Immature natural killer cell (primary cell): ENCODE measurements at regions not wholly inside any gene's neighbourhood (a gene's known extent, or its start where the extent isn't known, plus 50 kb on each side); places are given as distances from the start of the nearest gene placed in this dataset.
"Not testable (repeated sequence)": the region's sequence is repeated elsewhere in the genome, so short reads cannot be mapped to it uniquely, and the experiment has no call there.

ENCODE experiments used
- DNase-seq, 3 donors: peaks; one replicate each; pipeline ENCODE4 v3.0.0; 2022; ENCODE audit warnings: mixed read lengths in 1 of 3
- H3K27ac Mint-ChIP-seq, 6 donors: one replicate each; pipeline ENCODE4 v1.8.0; 2020; ENCODE audit warnings: mixed read lengths in 6 of 6, mild to moderate bottlenecking in 5 of 6, inconsistent platforms in 4 of 6, moderate library complexity in 3 of 6
- H3K27me3 Mint-ChIP-seq, 3 donors: one replicate each; pipeline ENCODE4 v1.8.0; 2020 to 2021; ENCODE audit warnings: low read depth in 3 of 3, mild to moderate bottlenecking in 3 of 3, mixed read lengths in 3 of 3, moderate library complexity in 3 of 3, inconsistent platforms in 1 of 3
- H3K36me3 Mint-ChIP-seq, 3 donors: one replicate each; pipeline ENCODE4 v1.8.0; 2020; ENCODE audit warnings: mixed read lengths in 3 of 3, inconsistent platforms in 2 of 3, mild to moderate bottlenecking in 2 of 3
- H3K4me1 Mint-ChIP-seq, 2 donors: one replicate each; pipeline ENCODE4 v1.8.0; 2020; ENCODE audit warnings: inconsistent platforms in 2 of 2, mild to moderate bottlenecking in 2 of 2, mixed read lengths in 2 of 2, moderate library complexity in 1 of 2
- H3K4me3 Mint-ChIP-seq, 5 donors: one replicate each; pipeline ENCODE4 v1.8.0; 2020; ENCODE audit warnings: mild to moderate bottlenecking in 5 of 5, mixed read lengths in 5 of 5, inconsistent platforms in 3 of 5, moderate library complexity in 3 of 5
- H3K9me3 Mint-ChIP-seq, 6 donors: one replicate each; pipeline ENCODE4 v1.8.0; 2020; ENCODE audit warnings: mild to moderate bottlenecking in 6 of 6, mixed read lengths in 6 of 6, inconsistent platforms in 4 of 6, moderate library complexity in 3 of 6

DNA sequence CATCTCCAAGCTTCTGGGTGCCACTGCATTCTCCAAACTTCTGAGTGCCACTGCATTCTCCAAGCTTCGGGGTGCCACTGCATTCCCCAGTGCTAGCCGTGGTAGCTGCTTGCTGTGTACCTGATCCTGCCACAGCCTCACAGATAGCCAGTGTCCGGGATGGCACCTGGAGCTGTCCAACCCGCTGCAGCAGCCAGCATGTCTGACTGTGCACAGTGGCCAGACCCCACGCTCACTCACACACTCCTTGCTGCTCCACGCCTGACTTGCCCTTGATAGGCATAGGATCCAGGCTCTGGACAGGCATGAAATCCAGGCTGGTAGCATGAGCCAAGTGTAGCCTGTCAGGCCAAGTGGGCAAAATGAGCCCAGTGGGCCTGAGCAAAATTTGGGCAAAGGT lies 465.0 kb downstream of the GUCY1A2 start:
- Mint-ChIP-seq H3K4me3 (no peak overlapping the region), H3K27ac (no peak overlapping the region), H3K4me1 (no peaks in the 10 kb centered on the region), H3K27me3 (peaks cover 0 to 1% (median 0%) of the 10 kb centered on the region in 3 donors), H3K36me3 (no peaks in the 10 kb centered on the region), H3K9me3 (peaks cover 6 to 29% (median 23%) of the 10 kb centered on the region in 6 donors)
- no peak for DNase-seq

DNA sequence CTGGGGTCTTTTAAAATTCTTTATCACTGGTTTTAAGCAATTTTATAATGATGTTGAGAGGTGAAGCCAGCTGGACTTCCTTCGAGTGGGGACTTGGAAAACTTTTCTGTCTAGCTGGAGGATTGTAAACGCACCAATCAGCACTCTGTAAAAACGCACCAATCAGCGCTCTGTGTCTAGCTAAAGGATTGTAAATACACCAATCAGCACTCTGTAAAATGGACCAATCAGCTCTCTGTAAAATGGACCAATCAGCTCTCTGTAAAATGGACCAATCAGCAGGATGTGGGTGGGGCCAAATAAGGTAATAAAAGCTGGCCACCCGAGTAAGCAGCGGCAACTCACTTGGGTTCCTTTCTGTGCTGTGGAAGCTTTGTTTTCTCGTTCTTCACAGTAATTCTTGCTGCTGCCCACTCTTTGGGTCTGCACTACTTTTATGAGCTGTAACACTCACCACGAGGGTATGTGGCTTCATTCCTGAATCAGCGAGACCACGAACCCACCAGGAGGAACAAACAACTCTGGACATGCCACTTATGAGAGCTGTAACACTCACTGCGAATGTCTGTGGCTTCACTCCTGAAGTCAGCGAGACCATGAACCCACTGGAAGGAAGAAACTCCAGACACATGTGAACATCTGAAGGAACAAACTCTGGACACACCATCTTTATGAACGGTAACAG lies 462.6 kb downstream of the GUCY1A2 start:
- H3K4me3 Mint-ChIP-seq, H3K4me1 Mint-ChIP-seq, H3K27ac Mint-ChIP-seq, H3K36me3 Mint-ChIP-seq, DNase-seq, H3K27me3 Mint-ChIP-seq: not testable (repeated sequence)
- peaks cover 7 to 30% (median 24%) of the 10 kb centered on the region in 6 donors for H3K9me3 Mint-ChIP-seq

- Mint-ChIP-seq H3K36me3 (no peaks in the 10 kb centered on the region), H3K4me1 (no peaks in the 10 kb centered on the region), H3K27ac (no peak overlapping the region), H3K27me3 (no peaks in the 10 kb centered on the region), H3K4me3 (no peak overlapping the region), H3K9me3 (peaks cover 12 to 31% (median 19%) of the 10 kb centered on the region in 6 donors)
- DNase-seq, result no peak
These were observed 452.9 kb downstream of the GUCY1A2 start for GRCh38 chr11:106565326-106565725.

DNA sequence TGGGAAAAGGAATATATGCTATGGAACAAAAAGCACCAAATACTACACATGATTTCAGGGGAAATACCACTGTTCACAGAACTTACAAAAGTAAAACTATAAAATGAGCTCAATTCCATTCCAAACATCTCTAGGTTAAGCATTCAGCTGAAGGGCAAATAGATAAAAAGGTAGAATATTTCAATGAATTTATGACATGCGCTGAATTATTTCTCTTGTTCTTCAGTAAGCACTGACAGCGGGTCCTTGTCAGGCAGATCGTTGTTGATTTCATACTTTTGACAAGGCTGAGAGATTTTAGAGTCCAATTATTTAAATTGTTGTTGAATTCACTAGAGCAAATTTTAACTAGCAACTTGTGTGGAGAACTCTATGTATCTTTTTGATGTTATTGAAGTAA lies 449.6 kb downstream of the GUCY1A2 start:
- Mint-ChIP-seq H3K4me1 (no peaks in the 10 kb centered on the region), H3K27ac (no peak overlapping the region), H3K9me3 (peaks cover 13 to 33% (median 27%) of the 10 kb centered on the region in 6 donors), H3K27me3 (peaks cover 0 to 2% (median 0%) of the 10 kb centered on the region in 3 donors), H3K4me3 (no peak overlapping the region), H3K36me3 (no peaks in the 10 kb centered on the region)
- no peak for DNase-seq

DNA sequence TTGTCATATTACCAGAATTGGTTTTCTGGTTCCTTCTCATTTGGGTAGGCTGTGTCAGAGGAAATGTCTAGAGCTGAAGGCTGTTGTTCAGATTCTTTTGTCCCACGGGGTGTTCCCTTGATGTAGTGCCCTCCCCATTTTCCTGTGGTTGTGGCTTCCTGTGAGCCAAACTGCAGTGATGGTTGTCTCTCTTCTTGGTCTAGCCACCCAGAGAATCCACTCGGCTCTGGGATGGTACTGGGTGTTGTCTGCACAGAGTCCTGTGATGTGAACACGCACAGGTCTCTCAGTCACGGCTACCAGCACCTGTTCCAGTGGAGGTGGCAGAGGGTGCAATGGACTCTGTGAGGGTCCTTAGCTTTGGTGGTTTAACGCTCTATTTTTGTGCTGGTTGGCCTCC lies 440.9 kb downstream of the GUCY1A2 start:
- not testable (repeated sequence) for H3K4me3 Mint-ChIP-seq, H3K36me3 Mint-ChIP-seq, H3K27me3 Mint-ChIP-seq, H3K4me1 Mint-ChIP-seq, H3K27ac Mint-ChIP-seq, DNase-seq
- H3K9me3 Mint-ChIP-seq, result peaks cover 29 to 66% (median 39%) of the 10 kb centered on the region in 6 donors

GRCh38 chr11:106581399-106581798 lies 436.9 kb downstream of the GUCY1A2 start:
- Mint-ChIP-seq H3K4me1 (no peaks in the 10 kb centered on the region), H3K27me3 (no peaks in the 10 kb centered on the region), H3K27ac (no peak overlapping the region), H3K36me3 (no peaks in the 10 kb centered on the region), H3K4me3 (no peak overlapping the region), H3K9me3 (peaks cover 19 to 54% (median 32%) of the 10 kb centered on the region in 6 donors)
- no peak for DNase-seq

DNA sequence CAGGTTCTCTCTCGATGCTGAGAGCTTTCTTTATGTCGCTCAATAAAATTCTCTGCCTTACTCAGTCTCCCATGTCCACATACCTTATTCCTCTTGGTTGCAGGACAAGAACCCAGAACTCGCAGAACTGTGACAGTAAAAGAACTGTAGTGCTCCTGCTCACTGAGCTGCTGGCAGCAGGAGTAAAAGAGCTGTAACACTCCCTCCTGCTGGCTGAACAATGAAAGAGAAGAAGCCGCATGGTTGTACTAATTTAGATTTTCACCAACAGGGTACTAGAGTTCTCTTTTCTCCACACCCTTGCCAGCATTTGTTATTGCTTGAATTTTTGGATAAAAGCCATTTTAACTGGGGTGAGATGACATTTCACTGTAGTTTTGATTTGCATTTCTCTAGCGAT lies 433.2 kb downstream of the GUCY1A2 start:
- Mint-ChIP-seq H3K9me3 (peaks cover 12 to 23% (median 17%) of the 10 kb centered on the region in 6 donors), H3K36me3 (no peaks in the 10 kb centered on the region), H3K4me1 (no peaks in the 10 kb centered on the region), H3K27ac (no peak overlapping the region), H3K27me3 (no peaks in the 10 kb centered on the region), H3K4me3 (no peak overlapping the region)
- no peak for DNase-seq

- Mint-ChIP-seq H3K36me3 (peaks cover 0 to 4% (median 0%) of the 10 kb centered on the region in 3 donors), H3K9me3 (peaks cover 15 to 66% (median 34%) of the 10 kb centered on the region in 6 donors), H3K4me1 (no peaks in the 10 kb centered on the region), H3K27ac (no peak overlapping the region), H3K27me3 (no peaks in the 10 kb centered on the region), H3K4me3 (no peak overlapping the region)
- no peak for DNase-seq
These were observed 423.4 kb downstream of the GUCY1A2 start for GRCh38 chr11:106594751-106595351.

GRCh38 chr11:106601684-106602297 lies 416.5 kb downstream of the GUCY1A2 start:
- H3K27me3 Mint-ChIP-seq, result no peaks in the 10 kb centered on the region
- no peak for DNase-seq
- H3K4me1 Mint-ChIP-seq, result no peaks in the 10 kb centered on the region
- H3K36me3 Mint-ChIP-seq, result no peaks in the 10 kb centered on the region
- H3K9me3 Mint-ChIP-seq, result peaks cover 4 to 36% (median 23%) of the 10 kb centered on the region in 6 donors
- H3K27ac Mint-ChIP-seq, result no peak overlapping the region
- H3K4me3 Mint-ChIP-seq, result no peak overlapping the region

DNA sequence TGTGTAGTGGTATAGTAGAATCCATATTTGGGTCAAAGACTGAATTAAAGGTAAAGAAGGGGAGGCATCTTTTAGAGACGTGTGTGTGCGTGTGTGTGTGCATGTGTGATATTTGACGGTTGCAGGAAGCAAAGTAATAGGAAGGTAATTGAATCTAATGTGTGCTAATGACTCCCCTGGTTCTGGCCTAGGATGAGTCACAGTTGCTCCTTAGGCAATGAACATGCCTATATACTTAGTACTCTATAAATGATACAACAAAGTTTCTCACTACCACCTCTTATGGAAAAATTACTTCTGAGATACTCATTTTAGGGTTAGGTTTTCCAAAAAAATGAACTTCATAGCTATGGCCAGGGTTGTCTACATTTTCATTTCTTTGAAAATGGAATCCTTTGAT lies 409.6 kb downstream of the GUCY1A2 start:
- H3K36me3 Mint-ChIP-seq, result no peaks in the 10 kb centered on the region
- H3K27me3 Mint-ChIP-seq, result no peaks in the 10 kb centered on the region
- H3K4me3 Mint-ChIP-seq, result no peak overlapping the region
- H3K9me3 Mint-ChIP-seq, result peaks cover 11 to 38% (median 26%) of the 10 kb centered on the region in 6 donors
- H3K27ac Mint-ChIP-seq, result no peak overlapping the region
- DNase-seq, result no peak
- H3K4me1 Mint-ChIP-seq, result no peaks in the 10 kb centered on the region

DNA sequence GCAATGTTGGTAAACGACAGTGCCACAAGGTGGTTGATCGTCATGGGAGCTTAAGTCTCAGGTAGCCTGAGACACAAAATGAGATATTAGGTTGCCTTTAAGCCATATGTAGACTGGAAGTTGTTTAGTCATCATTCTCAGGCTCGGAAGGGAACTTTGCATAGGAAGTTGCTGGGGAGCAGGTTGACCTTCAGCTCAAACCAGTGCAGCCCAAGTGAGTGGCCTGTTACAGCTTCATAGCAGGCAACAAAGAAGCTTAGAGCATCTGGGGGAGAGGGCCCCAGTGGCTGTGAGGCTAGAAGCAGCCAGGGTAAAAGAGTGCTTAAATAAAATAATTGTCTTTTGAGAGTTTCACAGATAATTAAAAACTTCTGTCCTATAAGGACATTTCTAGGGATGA lies 404.0 kb downstream of the GUCY1A2 start:
- H3K4me1 Mint-ChIP-seq, result no peaks in the 10 kb centered on the region
- DNase-seq, result no peak
- no peak overlapping the region for H3K4me3 Mint-ChIP-seq
- no peaks in the 10 kb centered on the region for H3K36me3 Mint-ChIP-seq
- no peak overlapping the region for H3K27ac Mint-ChIP-seq
- no peaks in the 10 kb centered on the region for H3K27me3 Mint-ChIP-seq
- peaks cover 5 to 50% (median 16%) of the 10 kb centered on the region in 6 donors for H3K9me3 Mint-ChIP-seq

DNA sequence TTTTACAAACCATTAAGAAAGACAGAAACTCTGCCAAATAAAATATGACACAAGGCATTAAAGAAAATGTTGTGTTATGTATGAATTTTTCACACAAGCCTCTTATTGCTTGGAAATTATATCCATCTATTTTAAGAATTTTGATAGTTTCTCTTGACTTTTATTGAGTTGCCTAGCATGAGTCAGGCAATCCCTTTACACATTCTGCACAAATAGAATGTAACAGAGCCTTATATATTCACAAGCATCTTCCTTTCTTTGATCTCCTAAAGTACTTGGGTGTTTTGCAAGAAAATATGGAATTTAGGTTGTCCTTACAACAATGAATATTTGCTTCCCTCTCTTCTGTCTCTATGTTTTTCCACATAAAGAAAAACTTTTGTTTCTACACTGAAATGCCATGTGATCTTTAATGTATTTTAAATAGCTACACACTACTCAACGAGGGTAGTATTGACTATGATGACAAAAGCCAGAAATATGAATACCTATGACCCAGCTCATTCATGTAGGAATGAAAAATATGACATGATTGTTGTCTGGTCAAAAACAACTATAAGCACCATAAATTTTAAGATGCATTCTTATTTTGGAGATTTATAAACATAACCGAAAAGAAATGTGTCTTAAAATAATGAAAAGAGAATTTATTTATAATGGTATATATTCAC lies 398.8 kb downstream of the GUCY1A2 start:
- peaks cover 0 to 2% (median 0%) of the 10 kb centered on the region in 3 donors for H3K27me3 Mint-ChIP-seq
- H3K4me3 Mint-ChIP-seq, result no peak overlapping the region
- no peak for DNase-seq
- H3K9me3 Mint-ChIP-seq, result peaks cover 3 to 59% (median 22%) of the 10 kb centered on the region in 6 donors
- no peaks in the 10 kb centered on the region for H3K4me1 Mint-ChIP-seq
- no peaks in the 10 kb centered on the region for H3K36me3 Mint-ChIP-seq
- H3K27ac Mint-ChIP-seq, result no peak overlapping the region

DNA sequence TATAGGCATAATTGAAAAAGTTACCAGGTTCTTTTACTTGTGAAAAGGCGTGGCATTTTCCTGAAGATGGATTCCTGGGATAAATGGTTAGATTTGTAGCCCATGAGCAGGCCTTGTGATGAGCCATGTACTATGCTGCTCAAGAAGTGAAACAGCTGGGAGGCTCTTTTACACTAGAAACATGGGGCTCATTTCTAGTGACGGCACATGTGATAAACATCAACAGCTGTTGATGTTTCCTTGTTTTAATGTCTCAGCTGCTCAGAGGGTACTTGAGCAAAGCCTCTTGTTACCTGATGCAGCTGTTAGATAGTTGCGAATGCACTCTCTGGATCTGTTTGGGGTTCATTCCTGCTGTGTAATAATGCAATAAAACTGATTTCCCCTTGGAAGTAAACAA lies 396.8 kb downstream of the GUCY1A2 start:
- DNase-seq, result no peak
- Mint-ChIP-seq H3K36me3 (no peaks in the 10 kb centered on the region), H3K4me3 (no peak overlapping the region), H3K27me3 (peaks cover 0 to 2% (median 0%) of the 10 kb centered on the region in 3 donors), H3K27ac (no peak overlapping the region), H3K9me3 (peaks cover 6 to 55% (median 25%) of the 10 kb centered on the region in 6 donors), H3K4me1 (no peaks in the 10 kb centered on the region)
